T-cell (primary cell): ENCODE measurements at regions not wholly inside any gene's neighbourhood (a gene's known extent, or its start where the extent isn't known, plus 50 kb on each side); places are given as distances from the start of the nearest gene placed in this dataset.
A peak's percentile ranks its signal among the peaks of the same experiment; 100 is the strongest.

Source experiments
- ATAC-seq, 4 experiments: fragments of 200-7000 bp in 3 of 4; fragments of 150-1000 bp in 1 of 4; cut with Tn5 transposase; replicated peaks in 1 of 4; 1 replicate in 3 of 4; 2 replicates in 1 of 4; pipeline ENCODE4 v1.10.0; 2021; ENCODE audit warnings: moderate library complexity in 3 of 4, mild to moderate bottlenecking in 2 of 4, moderate number of reproducible peaks in 1 of 4
- CTCF ChIA-PET, 2 donors: fragments of 300-600 bp; sonication (Branson Sonifier 250); formaldehyde crosslinking; loops; one replicate each; lab custom pipeline; 2022; ENCODE audit warnings: antibody characterized with exemption in 2 of 2; lab: Charles Lee
- POLR2A ChIA-PET, 2 donors: fragments of 300-600 bp; sonication (Branson Sonifier 250); formaldehyde crosslinking; loops; one replicate each; lab custom pipeline; 2022; ENCODE audit warnings: antibody characterized with exemption in 2 of 2; lab: Charles Lee
- DNase-seq, 35 experiments: peaks; one replicate each; pipeline versions ENCODE4 v3.0.0 to v3.0.0-alpha.2; 2013 to 2023
- H3K27ac ChIP-seq: one replicate; pipeline ENCODE4 v1.5.1; 2013; ENCODE audit warnings: low read length
- H3K27me3 ChIP-seq, 2 experiments: replicated peaks in 1 of 2; 1 replicate in 1 of 2; 2 replicates in 1 of 2; pipeline versions ENCODE4 v1.6.1 to v1.7.0; 2013; ENCODE audit warnings: low read length in 1 of 2, mixed read lengths in 1 of 2; ENCODE audit not compliant: control insufficient read depth in 2 of 2, insufficient read depth in 2 of 2; ENCODE audit errors: extremely low read depth in 1 of 2
- H3K36me3 ChIP-seq, 2 donors: 1 replicate in 1 of 2; 2 replicates in 1 of 2; pipeline versions ENCODE4 v1.6.1 to v1.7.0; 2013; ENCODE audit warnings: low read length in 1 of 2; ENCODE audit not compliant: control insufficient read depth in 2 of 2, insufficient read depth in 1 of 2; ENCODE audit errors: extremely low read depth in 1 of 2
- H3K4me1 ChIP-seq, 2 experiments: 1 replicate in 1 of 2; 2 replicates in 1 of 2; pipeline versions ENCODE4 v1.6.1 to v1.7.0; 2013; ENCODE audit warnings: low read length in 2 of 2, mixed read lengths in 1 of 2; ENCODE audit not compliant: insufficient read depth in 2 of 2, control insufficient read depth in 1 of 2; ENCODE audit errors: extremely low read depth in 1 of 2
- H3K4me3 ChIP-seq, 2 donors: 1 replicate in 1 of 2; 2 replicates in 1 of 2; pipeline versions ENCODE4 v1.5.1 to v1.7.0; 2013; ENCODE audit warnings: mild to moderate bottlenecking in 2 of 2, low read length in 1 of 2, moderate library complexity in 1 of 2; ENCODE audit not compliant: control insufficient read depth in 1 of 2; ENCODE audit errors: extremely low read depth in 1 of 2
- H3K9me3 ChIP-seq: 2 replicates; pipeline ENCODE4 v1.7.0; 2013
- H3K27ac Mint-ChIP-seq, 2 donors: one replicate each; pipeline ENCODE4 v1.8.0; 2020 to 2021; ENCODE audit warnings: mild to moderate bottlenecking in 2 of 2, mixed read lengths in 2 of 2
- H3K27me3 Mint-ChIP-seq, 2 donors: one replicate each; pipeline ENCODE4 v1.8.0; 2021 to 2022; ENCODE audit warnings: mixed read lengths in 2 of 2
- H3K36me3 Mint-ChIP-seq: one replicate; pipeline ENCODE4 v1.8.0; 2021; ENCODE audit warnings: mixed read lengths
- H3K4me1 Mint-ChIP-seq, 3 donors: one replicate each; pipeline ENCODE4 v1.8.0; 2020 to 2022; ENCODE audit warnings: mixed read lengths in 3 of 3, mild to moderate bottlenecking in 1 of 3
- H3K4me3 Mint-ChIP-seq, 3 donors: one replicate each; pipeline ENCODE4 v1.8.0; 2020 to 2022; ENCODE audit warnings: mild to moderate bottlenecking in 3 of 3, mixed read lengths in 3 of 3, moderate library complexity in 3 of 3
- H3K9me3 Mint-ChIP-seq, 3 donors: one replicate each; pipeline ENCODE4 v1.8.0; 2020 to 2022; ENCODE audit warnings: mixed read lengths in 3 of 3
- WGBS: methylation state at CpG from one replicate; pipeline ENCODE4 v1.1.5; 2013; ENCODE audit warnings: missing lambda C conversion rate; ENCODE audit not compliant: insufficient coverage; 5-methylcytosine and 5-hydroxymethylcytosine counted together

DNA sequence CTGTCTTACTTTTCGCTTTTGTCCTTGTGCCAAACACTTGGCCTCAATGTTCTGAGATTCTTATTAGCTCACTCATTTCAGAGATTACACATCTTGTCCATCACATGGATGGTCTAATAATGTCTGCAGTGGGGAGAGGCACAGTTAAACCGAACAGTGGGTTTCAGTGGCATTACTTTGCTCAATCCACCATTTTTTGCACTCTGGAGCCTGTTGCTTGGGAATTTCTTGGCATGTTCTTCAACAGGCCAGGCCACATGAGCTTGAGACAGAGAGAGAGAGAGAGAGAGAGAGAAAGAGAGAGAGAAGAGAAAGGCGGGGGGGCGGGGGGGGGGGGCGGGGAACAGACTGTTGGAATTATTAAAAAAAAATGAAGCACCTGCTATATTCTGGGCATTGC is 1327.8 kb upstream of the WWC1 start:
- Histone ChIP-seq H3K4me3 (no peak overlapping the region), H3K27ac (no peak overlapping the region), H3K27me3 (no peaks in the 10 kb centered on the region), H3K36me3 (no peaks in the 10 kb centered on the region), H3K4me1 (no peaks in the 10 kb centered on the region), H3K9me3 (no peaks in the 10 kb centered on the region)
- Mint-ChIP-seq H3K27ac (no peak overlapping the region), H3K36me3 (no peaks in the 10 kb centered on the region), H3K27me3 (no peaks in the 10 kb centered on the region), H3K4me1 (no peaks in the 10 kb centered on the region), H3K9me3 (peaks cover 10 to 33% (median 14%) of the 10 kb centered on the region in 3 donors), H3K4me3 (no peak overlapping the region)
- WGBS = no CpG with 5 or more reads among the region's 5 CpGs
- ATAC-seq (no peak), DNase-seq (no peak)
- POLR2A ChIA-PET = interaction anchor here in 1 of 2 donors (0.6 kb wide), 1 partner anchor 20 kb away, joined by 4 read pairs; no protein-coding TSS in a partner anchor
- CTCF ChIA-PET = interaction anchor here in 1 of 2 donors (0.6 kb wide), 1 partner anchor 27 kb away, joined by 3 read pairs; no protein-coding TSS in a partner anchor

DNA sequence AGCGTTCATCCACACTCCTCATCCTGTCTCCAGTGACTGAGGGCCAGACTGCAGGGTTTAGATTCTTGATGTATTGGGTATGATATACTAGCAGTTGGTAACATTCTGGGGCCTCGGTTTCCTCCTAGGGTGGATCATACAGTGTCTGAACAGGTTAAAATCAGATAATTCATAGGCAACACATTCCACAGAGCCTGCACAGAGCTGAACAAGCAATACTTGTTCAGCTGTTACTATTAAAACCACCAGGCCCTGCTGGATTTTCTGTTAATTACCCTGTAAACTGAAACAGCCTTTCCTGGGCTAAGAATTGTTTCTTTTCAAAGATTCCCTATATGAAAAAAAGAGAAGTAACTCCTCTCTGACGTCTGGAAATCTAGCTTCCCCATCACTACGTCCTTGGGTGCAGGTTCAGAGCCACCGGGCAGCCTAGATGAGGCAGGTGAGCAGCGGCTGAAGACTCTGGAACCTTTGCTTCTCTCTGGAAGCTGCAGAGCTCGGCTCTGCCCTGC is 1313.5 kb upstream of the WWC1 start:
- Histone ChIP-seq H3K27ac (no peak overlapping the region), H3K36me3 (no peaks in the 10 kb centered on the region), H3K27me3 (peaks cover 10 to 11% of the 10 kb centered on the region in 2 experiments), H3K4me3 (no peak overlapping the region), H3K4me1 (no peaks in the 10 kb centered on the region), H3K9me3 (no peaks in the 10 kb centered on the region)
- peaks cover 12 to 17% of the 10 kb centered on the region in 2 donors for H3K27me3 Mint-ChIP-seq
- DNase-seq (no peak), ATAC-seq (no peak)
- H3K4me1 Mint-ChIP-seq = peaks cover 3 to 7% (median 3%) of the 10 kb centered on the region in 3 donors
- H3K27ac Mint-ChIP-seq = no peak overlapping the region
- CTCF ChIA-PET = no interaction called here
- no peaks in the 10 kb centered on the region for H3K36me3 Mint-ChIP-seq
- peaks cover 0 to 7% (median 0%) of the 10 kb centered on the region in 3 donors for H3K9me3 Mint-ChIP-seq
- WGBS = 12% methylated on average over 5 of the region's 7 CpGs
- H3K4me3 Mint-ChIP-seq = no peak overlapping the region
- POLR2A ChIA-PET = no interaction called here

GRCh38 chr5:166979307-166979895 is 1312.0 kb upstream of the WWC1 start:
- no peaks in the 10 kb centered on the region for H3K36me3 Mint-ChIP-seq
- peak overlapping the region in 1 of 3 donors; percentile 44 for H3K4me3 Mint-ChIP-seq
- no peaks in the 10 kb centered on the region for H3K36me3 ChIP-seq
- peaks cover 10 to 11% of the 10 kb centered on the region in 2 experiments for H3K27me3 ChIP-seq
- peaks cover 0 to 4% (median 3%) of the 10 kb centered on the region in 3 donors for H3K9me3 Mint-ChIP-seq
- ATAC-seq (no peak), DNase-seq (no peak)
- H3K4me1 ChIP-seq = no peaks in the 10 kb centered on the region
- no peak overlapping the region for H3K27ac ChIP-seq
- ChIA-PET POLR2A (no interaction called here), CTCF (no interaction called here)
- H3K4me1 Mint-ChIP-seq = peaks cover 3 to 7% (median 3%) of the 10 kb centered on the region in 3 donors
- no peaks in the 10 kb centered on the region for H3K9me3 ChIP-seq
- H3K4me3 ChIP-seq = no peak overlapping the region
- no peak overlapping the region for H3K27ac Mint-ChIP-seq
- WGBS = no CpG with 5 or more reads among the region's 13 CpGs
- peaks cover 12 to 17% of the 10 kb centered on the region in 2 donors for H3K27me3 Mint-ChIP-seq

GRCh38 chr5:166980666-166981065 is 1310.8 kb upstream of the WWC1 start:
- no peaks in the 10 kb centered on the region for H3K36me3 ChIP-seq
- CTCF ChIA-PET = no interaction called here
- ATAC-seq (no peak), DNase-seq (no peak)
- POLR2A ChIA-PET = no interaction called here
- no peak overlapping the region for H3K27ac ChIP-seq
- H3K4me1 ChIP-seq = no peaks in the 10 kb centered on the region
- no peaks in the 10 kb centered on the region for H3K36me3 Mint-ChIP-seq
- peaks cover 10 to 11% of the 10 kb centered on the region in 2 experiments for H3K27me3 ChIP-seq
- no CpG with 5 or more reads among the region's 1 CpG for WGBS
- H3K27ac Mint-ChIP-seq = no peak overlapping the region
- H3K27me3 Mint-ChIP-seq = peaks cover 12 to 17% of the 10 kb centered on the region in 2 donors
- peaks cover 0 to 3% (median 3%) of the 10 kb centered on the region in 3 donors for H3K9me3 Mint-ChIP-seq
- no peak overlapping the region for H3K4me3 Mint-ChIP-seq
- H3K4me1 Mint-ChIP-seq = peaks cover 3 to 7% (median 3%) of the 10 kb centered on the region in 3 donors
- H3K9me3 ChIP-seq = no peaks in the 10 kb centered on the region
- H3K4me3 ChIP-seq = no peak overlapping the region

GRCh38 chr5:166982226-166982625 is 1309.2 kb upstream of the WWC1 start:
- H3K4me1 Mint-ChIP-seq = peaks cover 3 to 7% (median 3%) of the 10 kb centered on the region in 3 donors
- ATAC-seq (no peak), DNase-seq (no peak)
- POLR2A ChIA-PET = no interaction called here
- H3K4me1 ChIP-seq = no peaks in the 10 kb centered on the region
- H3K27ac Mint-ChIP-seq = no peak overlapping the region
- H3K36me3 ChIP-seq = no peaks in the 10 kb centered on the region
- H3K4me3 Mint-ChIP-seq = no peak overlapping the region
- no peaks in the 10 kb centered on the region for H3K9me3 ChIP-seq
- peaks cover 0 to 3% (median 3%) of the 10 kb centered on the region in 3 donors for H3K9me3 Mint-ChIP-seq
- peaks cover 8 to 11% of the 10 kb centered on the region in 2 experiments for H3K27me3 ChIP-seq
- no peak overlapping the region for H3K27ac ChIP-seq
- no peaks in the 10 kb centered on the region for H3K36me3 Mint-ChIP-seq
- no peak overlapping the region for H3K4me3 ChIP-seq
- H3K27me3 Mint-ChIP-seq = peaks cover 8 to 13% of the 10 kb centered on the region in 2 donors
- CTCF ChIA-PET = interaction anchor here in 1 of 2 donors (0.9 kb wide), 1 partner anchor 9 kb away, joined by 3 read pairs; no protein-coding TSS in a partner anchor

GRCh38 chr5:166991601-166992000 is 1299.8 kb upstream of the WWC1 start:
- ChIA-PET POLR2A (no interaction called here), CTCF (interaction anchor here in 1 of 2 donors (0.8 kb wide), 1 partner anchor 10 kb away, joined by 3 read pairs; no protein-coding TSS in a partner anchor)
- Histone ChIP-seq H3K36me3 (no peaks in the 10 kb centered on the region), H3K4me3 (no peak overlapping the region), H3K27me3 (no peaks in the 10 kb centered on the region), H3K4me1 (no peaks in the 10 kb centered on the region), H3K9me3 (no peaks in the 10 kb centered on the region), H3K27ac (no peak overlapping the region)
- ATAC-seq = no peak
- no peaks in the 10 kb centered on the region for H3K36me3 Mint-ChIP-seq
- no peak overlapping the region for H3K4me3 Mint-ChIP-seq
- H3K27me3 Mint-ChIP-seq = no peaks in the 10 kb centered on the region
- WGBS = no CpG with 5 or more reads among the region's 1 CpG
- DNase-seq = no peak
- H3K9me3 Mint-ChIP-seq = peaks cover 0 to 19% (median 4%) of the 10 kb centered on the region in 3 donors
- H3K27ac Mint-ChIP-seq = no peak overlapping the region
- H3K4me1 Mint-ChIP-seq = no peaks in the 10 kb centered on the region
